ENCODE measurements at regions not wholly inside any gene's neighbourhood (a gene's known extent, or its start where the extent isn't known, plus 50 kb on each side); places are given as distances from the start of the nearest gene placed in this dataset.

- no peaks in the 10 kb centered on the region for H3F3A ChIP-seq (ENCODE audit: insufficient read depth)
- H3K27me3 ChIP-seq (replicated peaks; ENCODE audit: insufficient read depth) = no peaks in the 10 kb centered on the region
- no peaks in the 10 kb centered on the region for H4K20me1 ChIP-seq (ENCODE audit: insufficient read depth)
- H3K27ac ChIP-seq = no peak overlapping the region
- no peak overlapping the region for H3K9ac ChIP-seq
- no peak overlapping the region for H2AFZ ChIP-seq
- no peaks in the 10 kb centered on the region for H3K79me2 ChIP-seq (ENCODE audit: insufficient read depth)
- H3K9me2 ChIP-seq (ENCODE audit: insufficient read depth) = no peaks in the 10 kb centered on the region
- 4% methylated on average over 1 of the region's 1 CpG for WGBS, 2 experiments (ENCODE audit: low coverage in 1 of 2, low lambda C conversion rate in 2 of 2, missing lambda C conversion rate in 2 of 2)
- H3K9me3 ChIP-seq (ENCODE audit: low read depth) = no peaks in the 10 kb centered on the region
- H3K4me3 ChIP-seq = no peak overlapping the region
- no peak for TF ChIP-seq EZH2 (IDR thresholded peaks at IDR 0.05; ENCODE audit: insufficient read depth, poor library complexity, severe bottlenecking)
- no peak for TF ChIP-seq EZH2phosphoT487 (IDR thresholded peaks at IDR 0.05; ENCODE audit: insufficient read depth, low read depth)
- in situ Hi-C loops (cut with MboI) = no loop called here
- DNase-seq = no peak
- no peak overlapping the region for H3K4me2 ChIP-seq (ENCODE audit: unreplicated experiment)
- H3K36me3 ChIP-seq (ENCODE audit: low read depth) = no peaks in the 10 kb centered on the region
- H3K4me1 ChIP-seq (ENCODE audit: insufficient read depth) = no peaks in the 10 kb centered on the region
Observed at GRCh38 chr14:82655770-82656169, 1122.1 kb upstream of the SEL1L start.

DNA sequence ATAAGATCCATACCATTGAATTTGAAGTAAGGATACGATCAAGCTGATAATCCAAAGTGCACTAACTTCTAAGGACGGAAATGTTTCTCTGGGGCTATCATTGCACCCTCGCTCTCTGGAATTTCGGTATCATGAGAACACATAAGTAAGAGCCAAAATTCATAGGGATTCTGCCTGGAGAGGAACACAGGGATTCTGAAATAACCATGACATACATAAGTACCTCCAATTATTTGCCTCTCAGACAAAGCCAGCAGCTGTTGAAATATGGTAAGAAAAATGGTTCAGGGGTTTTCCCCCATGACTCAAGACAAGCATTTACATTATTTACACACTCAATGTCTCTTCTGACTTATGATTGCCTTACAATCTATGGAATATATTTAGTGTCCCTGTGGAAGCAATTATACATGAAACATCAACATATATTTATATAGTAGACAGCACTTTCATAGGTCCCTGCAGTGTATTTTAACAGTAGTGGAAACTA lies 1123.6 kb upstream of the SEL1L start:
- no peaks in the 10 kb centered on the region for H3K36me3 ChIP-seq (ENCODE audit: low read depth)
- H3K4me2 ChIP-seq (ENCODE audit: unreplicated experiment) = no peak overlapping the region
- no peak overlapping the region for H3K9ac ChIP-seq
- H3K79me2 ChIP-seq (ENCODE audit: insufficient read depth) = no peaks in the 10 kb centered on the region
- H3F3A ChIP-seq (ENCODE audit: insufficient read depth) = no peaks in the 10 kb centered on the region
- H3K27me3 ChIP-seq (replicated peaks; ENCODE audit: insufficient read depth) = no peaks in the 10 kb centered on the region
- no peak for DNase-seq
- H3K9me3 ChIP-seq (ENCODE audit: low read depth) = no peaks in the 10 kb centered on the region
- H3K9me2 ChIP-seq (ENCODE audit: insufficient read depth) = no peaks in the 10 kb centered on the region
- TF ChIP-seq EZH2 (IDR thresholded peaks at IDR 0.05; ENCODE audit: insufficient read depth, poor library complexity, severe bottlenecking) (no peak), EZH2phosphoT487 (IDR thresholded peaks at IDR 0.05; ENCODE audit: insufficient read depth, low read depth) (no peak)
- H2AFZ ChIP-seq = no peak overlapping the region
- in situ Hi-C loops (cut with MboI) = no loop called here
- no peaks in the 10 kb centered on the region for H4K20me1 ChIP-seq (ENCODE audit: insufficient read depth)
- no peak overlapping the region for H3K4me3 ChIP-seq
- 28 to 32% methylated on average over 4 of the region's 4 CpGs for WGBS, 2 experiments (ENCODE audit: low coverage in 1 of 2, low lambda C conversion rate in 2 of 2, missing lambda C conversion rate in 2 of 2)
- no peak overlapping the region for H3K27ac ChIP-seq
- H3K4me1 ChIP-seq (ENCODE audit: insufficient read depth) = no peaks in the 10 kb centered on the region

GRCh38 chr14:82661258-82661657 lies 1127.6 kb upstream of the SEL1L start:
- no peaks in the 10 kb centered on the region for H3F3A ChIP-seq (ENCODE audit: insufficient read depth)
- H3K9me2 ChIP-seq (ENCODE audit: insufficient read depth) = no peaks in the 10 kb centered on the region
- no peaks in the 10 kb centered on the region for H4K20me1 ChIP-seq (ENCODE audit: insufficient read depth)
- H3K36me3 ChIP-seq (ENCODE audit: low read depth) = no peaks in the 10 kb centered on the region
- H3K79me2 ChIP-seq (ENCODE audit: insufficient read depth) = no peaks in the 10 kb centered on the region
- TF ChIP-seq EZH2 (IDR thresholded peaks at IDR 0.05; ENCODE audit: insufficient read depth, poor library complexity, severe bottlenecking) = no peak
- TF ChIP-seq EZH2phosphoT487 (IDR thresholded peaks at IDR 0.05; ENCODE audit: insufficient read depth, low read depth) = no peak
- no peak overlapping the region for H3K4me2 ChIP-seq (ENCODE audit: unreplicated experiment)
- 34 to 35% methylated on average over 2 of the region's 2 CpGs for WGBS, 2 experiments (ENCODE audit: low coverage in 1 of 2, low lambda C conversion rate in 2 of 2, missing lambda C conversion rate in 2 of 2)
- H3K4me3 ChIP-seq = no peak overlapping the region
- no peaks in the 10 kb centered on the region for H3K4me1 ChIP-seq (ENCODE audit: insufficient read depth)
- no peak overlapping the region for H2AFZ ChIP-seq
- H3K9ac ChIP-seq = no peak overlapping the region
- no peak overlapping the region for H3K27ac ChIP-seq
- in situ Hi-C loops (cut with MboI) = no loop called here
- H3K27me3 ChIP-seq (replicated peaks; ENCODE audit: insufficient read depth) = no peaks in the 10 kb centered on the region
- DNase-seq = no peak
- no peaks in the 10 kb centered on the region for H3K9me3 ChIP-seq (ENCODE audit: low read depth)

- Histone ChIP-seq H3K36me3 (ENCODE audit: low read depth) (peaks cover 5% of the 10 kb centered on the region; the same call in 1 of the 2 replicates), H3K4me3 (no peak overlapping the region), H3K27ac (no peak overlapping the region), H4K20me1 (ENCODE audit: insufficient read depth) (no peaks in the 10 kb centered on the region), H3K9me2 (ENCODE audit: insufficient read depth) (no peaks in the 10 kb centered on the region), H3K9ac (no peak overlapping the region), H3K27me3 (replicated peaks; ENCODE audit: insufficient read depth) (no peaks in the 10 kb centered on the region), H3K9me3 (ENCODE audit: low read depth) (no peaks in the 10 kb centered on the region), H3K79me2 (ENCODE audit: insufficient read depth) (no peaks in the 10 kb centered on the region), H3K4me1 (ENCODE audit: insufficient read depth) (no peaks in the 10 kb centered on the region), H3K4me2 (ENCODE audit: unreplicated experiment) (no peak overlapping the region), H2AFZ (no peak overlapping the region), H3F3A (ENCODE audit: insufficient read depth) (no peaks in the 10 kb centered on the region)
- WGBS, 2 experiments (ENCODE audit: low coverage in 1 of 2, low lambda C conversion rate in 2 of 2, missing lambda C conversion rate in 2 of 2) = 4 to 5% methylated on average over 4 of the region's 4 CpGs
- TF ChIP-seq EZH2 (IDR thresholded peaks at IDR 0.05; ENCODE audit: insufficient read depth, poor library complexity, severe bottlenecking) (no peak), EZH2phosphoT487 (IDR thresholded peaks at IDR 0.05; ENCODE audit: insufficient read depth, low read depth) (no peak)
- no peak for DNase-seq
- in situ Hi-C loops (cut with MboI) = no loop called here
Observed at GRCh38 chr14:82667006-82667405, 1133.4 kb upstream of the SEL1L start.

DNA sequence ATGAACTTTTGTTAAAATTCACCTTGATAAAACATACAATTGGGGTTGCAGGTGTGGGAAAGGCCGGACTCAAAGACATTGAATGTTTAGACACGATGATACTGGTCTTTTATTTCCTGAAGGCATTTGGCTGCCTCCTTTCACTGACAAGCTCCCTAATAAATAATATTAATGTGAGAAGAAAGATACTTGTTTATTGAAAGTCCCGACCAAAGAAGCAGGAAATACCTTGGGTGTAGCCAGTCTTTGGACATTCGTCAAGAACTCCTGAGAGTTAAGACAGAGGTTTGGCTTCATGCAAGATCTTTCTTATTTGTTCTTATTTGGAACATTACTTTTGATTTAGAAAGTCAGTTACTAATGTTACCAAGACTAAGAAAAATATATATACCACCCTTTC lies 1133.8 kb upstream of the SEL1L start:
- no peak for DNase-seq
- Histone ChIP-seq H3K36me3 (ENCODE audit: low read depth) (peaks cover 5% of the 10 kb centered on the region; the same call in 1 of the 2 replicates), H3K4me1 (ENCODE audit: insufficient read depth) (no peaks in the 10 kb centered on the region), H3K9ac (no peak overlapping the region), H3K27me3 (replicated peaks; ENCODE audit: insufficient read depth) (no peaks in the 10 kb centered on the region), H3F3A (ENCODE audit: insufficient read depth) (no peaks in the 10 kb centered on the region), H3K79me2 (ENCODE audit: insufficient read depth) (no peaks in the 10 kb centered on the region), H3K4me3 (no peak overlapping the region), H3K27ac (no peak overlapping the region), H3K9me3 (ENCODE audit: low read depth) (no peaks in the 10 kb centered on the region), H2AFZ (no peak overlapping the region), H3K4me2 (ENCODE audit: unreplicated experiment) (no peak overlapping the region), H4K20me1 (ENCODE audit: insufficient read depth) (no peaks in the 10 kb centered on the region), H3K9me2 (ENCODE audit: insufficient read depth) (no peaks in the 10 kb centered on the region)
- 0 to 2% methylated on average over 4 of the region's 4 CpGs for WGBS, 2 experiments (ENCODE audit: low coverage in 1 of 2, low lambda C conversion rate in 2 of 2, missing lambda C conversion rate in 2 of 2)
- in situ Hi-C loops (cut with MboI) = no loop called here
- TF ChIP-seq EZH2phosphoT487 (IDR thresholded peaks at IDR 0.05; ENCODE audit: insufficient read depth, low read depth) (no peak), EZH2 (IDR thresholded peaks at IDR 0.05; ENCODE audit: insufficient read depth, poor library complexity, severe bottlenecking) (no peak)
